ENCODE measurements at regions not wholly inside any gene's neighbourhood (a gene's known extent, or its start where the extent isn't known, plus 50 kb on each side); places are given as distances from the start of the nearest gene placed in this dataset.

GRCh38 chr17:79362772-79363305 is 248.0 kb downstream of the RBFOX3 start:
- ChIA-PET CTCF (interaction anchor here (1.4 to 42.8 kb wide), 3 partner anchors 9 to 33 kb away, joined by 3 to 782 read pairs (median 4); no protein-coding TSS in a partner anchor), POLR2A (no interaction called here)
- ATAC-seq (no peak), DNase-seq (ENCODE audit: low read depth in 1 of 2, low spot score in 1 of 2) (no peak), FAIRE-seq (no peak)
- Histone ChIP-seq H3K4me1 (peaks cover 5% of the 10 kb centered on the region; the same call in 1 of the 3 replicates), H3K9me3 (no peaks in the 10 kb centered on the region), H3K27ac (no peak overlapping the region), H3K4me3 (no peak overlapping the region), H3K4me2 (no peak overlapping the region)
- TF ChIP-seq ESRRA (IDR thresholded peaks at IDR 0.05; ENCODE audit: borderline replicate concordance, low read length) (no peak), TP53 (CRISPR knock-in tag; IDR thresholded peaks at IDR 0.05) (no peak), ZFP36 (IDR thresholded peaks at IDR 0.05; ENCODE audit: borderline replicate concordance, partially characterized antibody) (no peak)
- 78% methylated on average over 14 of the region's 14 CpGs for WGBS (ENCODE audit: missing lambda C conversion rate)

- WGBS (ENCODE audit: missing lambda C conversion rate), result 68% methylated on average over 26 of the region's 29 CpGs
- FAIRE-seq, result no peak
- no peak overlapping the region for H3K4me3 ChIP-seq
- H3K27ac ChIP-seq, result no peak overlapping the region
- ATAC-seq, result no peak
- ChIA-PET POLR2A (no interaction called here), CTCF (interaction anchor here (0.9 to 42.8 kb wide), 4 partner anchors 8 to 34 kb away, joined by 3 to 782 read pairs (median 4); no protein-coding TSS in a partner anchor)
- no peaks in the 10 kb centered on the region for H3K9me3 ChIP-seq
- no peak for DNase-seq (ENCODE audit: low read depth in 1 of 2, low spot score in 1 of 2)
- no peak for TF ChIP-seq BCL3 (IDR thresholded peaks at IDR 0.05)
- TF ChIP-seq HDAC2 (IDR thresholded peaks at IDR 0.05), result no peak
- no peak for TF ChIP-seq ZNF302 (CRISPR knock-in tag; IDR thresholded peaks at IDR 0.05)
- no peak for TF ChIP-seq JUN (IDR thresholded peaks at IDR 0.05)
- TF ChIP-seq CHD4 (IDR thresholded peaks at IDR 0.05; ENCODE audit: borderline replicate concordance), result no peak
- TF ChIP-seq POLR2A (IDR thresholded peaks at IDR 0.05; ENCODE audit: low read length), result no peak
- TF ChIP-seq NFE2L2 (conservative IDR thresholded peaks at IDR 0.05; ENCODE audit: low read length), result no peak
- no peak overlapping the region for H3K4me2 ChIP-seq
- H3K4me1 ChIP-seq, result peaks cover 5% of the 10 kb centered on the region; the same call in 1 of the 3 replicates
Measured at GRCh38 chr17:79361873-79362771, 248.7 kb downstream of the RBFOX3 start.

GRCh38 chr17:79361221-79361734 is 249.6 kb downstream of the RBFOX3 start:
- FAIRE-seq, result no peak
- WGBS (ENCODE audit: missing lambda C conversion rate), result 60% methylated on average over 12 of the region's 12 CpGs
- CTCF ChIA-PET, result interaction anchor here (1.5 to 42.8 kb wide), 3 partner anchors 8 to 34 kb away, joined by 4 to 782 read pairs (median 4); no protein-coding TSS in a partner anchor

More at GRCh38 chr17:79361221-79361734, 249.6 kb downstream of the RBFOX3 start:
- POLR2A ChIA-PET, result no interaction called here
- H3K9me3 ChIP-seq, result no peaks in the 10 kb centered on the region
- DNase-seq (ENCODE audit: low read depth in 1 of 2, low spot score in 1 of 2) (no peak), ATAC-seq (no peak; a peak in 1 of 6 replicates)
- H3K4me1 ChIP-seq, result peaks cover 5% of the 10 kb centered on the region; the same call in 1 of the 3 replicates
- TF ChIP-seq MAFK (IDR thresholded peaks at IDR 0.05; ENCODE audit: partially characterized antibody), result no peak
- no peak for TF ChIP-seq HDAC2 (IDR thresholded peaks at IDR 0.05)
- no peak for TF ChIP-seq TP53 (CRISPR knock-in tag; IDR thresholded peaks at IDR 0.05)
- TF ChIP-seq ZFP36 (IDR thresholded peaks at IDR 0.05; ENCODE audit: borderline replicate concordance, partially characterized antibody), result no peak
- TF ChIP-seq RCOR1 (IDR thresholded peaks at IDR 0.05; ENCODE audit: low read depth, low read length), result no peak
- TF ChIP-seq BHLHE40 (IDR thresholded peaks at IDR 0.05; ENCODE audit: low read depth, low read length), result no peak
- no peak for TF ChIP-seq RFX5 (IDR thresholded peaks at IDR 0.05)
- TF ChIP-seq PBX3 (IDR thresholded peaks at IDR 0.05), result no peak
- no peak for TF ChIP-seq CHD2 (IDR thresholded peaks at IDR 0.05; ENCODE audit: low read length, partially characterized antibody)
- no peak for TF ChIP-seq HOXA7 (CRISPR knock-in tag; IDR thresholded peaks at IDR 0.05)
- no peak for TF ChIP-seq MAX (IDR thresholded peaks at IDR 0.05)
- no peak for TF ChIP-seq ELK1 (IDR thresholded peaks at IDR 0.05; ENCODE audit: low read depth, low read length)
- no peak for TF ChIP-seq PHF8 (IDR thresholded peaks at IDR 0.05; ENCODE audit: borderline replicate concordance, low read depth)
- TF ChIP-seq FOSL2 (IDR thresholded peaks at IDR 0.05), result no peak
- TF ChIP-seq FOSL2 (CRISPR knock-in tag; IDR thresholded peaks at IDR 0.05), result no peak
- TF ChIP-seq RARB (CRISPR knock-in tag; IDR thresholded peaks at IDR 0.05), result no peak
- TF ChIP-seq EHMT2 (IDR thresholded peaks at IDR 0.05; ENCODE audit: low read depth), result no peak
- no peak for TF ChIP-seq BCL3 (IDR thresholded peaks at IDR 0.05)
- TF ChIP-seq HMGXB4 (CRISPR knock-in tag; IDR thresholded peaks at IDR 0.05; ENCODE audit: borderline replicate concordance), result no peak
- H3K4me3 ChIP-seq, result no peak overlapping the region
- H3K27ac ChIP-seq, result no peak overlapping the region
- no peak overlapping the region for H3K4me2 ChIP-seq

All from A549 (cell line).